Ovary (tissue), 7 donors: ENCODE measurements at regions not wholly inside any gene's neighbourhood (a gene's known extent, or its start where the extent isn't known, plus 50 kb on each side); places are given as distances from the start of the nearest gene placed in this dataset.

ENCODE experiments used
- DNase-seq, 5 donors: peaks; one replicate each; pipeline ENCODE4 v3.0.0-alpha.2; 2019 to 2020
- H3K27ac ChIP-seq, 2 donors: fragments of 200-600 bp; one replicate each; pipeline versions ENCODE4 v1.5.1 to v1.8.0; 2019 to 2022
- H3K27me3 ChIP-seq: fragments of 200-600 bp; one replicate; pipeline ENCODE4 v1.8.0; 2022
- H3K36me3 ChIP-seq: fragments of 200-600 bp; sonication (generic); one replicate; pipeline ENCODE4 v1.5.1; 2019
- H3K4me1 ChIP-seq: one replicate; pipeline ENCODE4 v1.8.1; 2013; ENCODE audit warnings: mild to moderate bottlenecking, moderate library complexity; ENCODE audit not compliant: insufficient read depth
- H3K4me3 ChIP-seq: fragments of 200-600 bp; sonication (generic); one replicate; pipeline ENCODE4 v1.5.1; 2017
- H3K9me3 ChIP-seq, 2 donors: fragments of 200-600 bp in 1 of 2; sonication (generic) in 1 of 2; one replicate each; pipeline versions ENCODE4 v1.5.1 to v1.8.1; 2013 to 2019; ENCODE audit warnings: mild to moderate bottlenecking in 1 of 2, moderate library complexity in 1 of 2
- EP300 ChIP-seq: sonication (generic); formaldehyde crosslinking; IDR thresholded peaks from one replicate; pipeline ENCODE4 v1.6.1; 2017; ENCODE audit warnings: antibody characterized with exemption
- POLR2A ChIP-seq: fragments of 450-650 bp; IDR thresholded peaks from one replicate; pipeline ENCODE4 v1.6.1; 2017; ENCODE audit warnings: antibody characterized with exemption, mild to moderate bottlenecking, moderate library complexity
- WGBS, 3 donors: extraction: QIAGEN DNeasy Blood & Tissue Kit in 1 of 3; methylation state at CpG; one replicate each; pipeline versions ENCODE4 v1.1.5 to v1.1.7; 2013 to 2017; 5-methylcytosine and 5-hydroxymethylcytosine counted together
- intact Hi-C, 4 donors: fragments of 100-400 bp; cut with DNase I; formaldehyde crosslinking; loops; one replicate each; pipeline versions ENCODE4 v1.11.0 to v1.15.1; 2022 to 2023
- TF ChIP-seq, protein P1 (sequence below), 3 donors: fragments of 450-650 bp in 2 of 3; fragments of 200-600 bp in 1 of 3; IDR thresholded peaks; one replicate each; pipeline versions ENCODE4 v1.5.1 to v1.8.0; 2016 to 2022; ENCODE audit warnings: antibody characterized with exemption in 3 of 3, mild to moderate bottlenecking in 1 of 3
- donor health status: DM: no; HTN: no; CAD: no; lungs with moderate emphysema.
- donor health status: DM: no; HTN: no; CAD: no.
- donor health status: Bipolar disorder and iron deficiency.
- donor health status: DM: no; HTN: no; CAD: no.
- donor health status: DM: yes; HTN: yes; CAD: no.

DNA sequence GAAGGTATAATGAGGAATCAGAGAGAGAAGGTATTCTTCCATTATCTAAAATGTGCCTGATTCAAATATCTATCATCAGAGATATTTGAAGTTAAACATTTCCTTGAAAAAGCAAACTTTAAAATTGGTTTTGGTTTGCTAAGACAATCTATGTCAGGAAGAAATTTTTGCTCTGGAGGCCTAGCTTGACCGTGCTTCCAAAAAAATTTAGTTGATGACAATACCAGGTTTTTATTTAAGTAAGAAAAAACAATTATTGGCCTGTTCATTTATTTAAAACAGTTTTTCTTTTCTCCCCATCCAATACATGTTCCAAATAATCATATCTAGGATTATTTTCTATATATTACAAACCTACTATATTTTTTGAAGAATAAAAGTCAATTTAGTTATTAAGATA lies 75.3 kb downstream of the OTOL1 start:
- intact Hi-C loops: no loop called here
- H3K27ac ChIP-seq: no peak overlapping the region
- H3K36me3 ChIP-seq: no peaks in the 10 kb centered on the region
- no peaks in the 10 kb centered on the region for H3K9me3 ChIP-seq
- DNase-seq: no peak
- TF ChIP-seq POLR2A (no peak), EP300 (no peak)
- TF ChIP-seq, protein P1, sequence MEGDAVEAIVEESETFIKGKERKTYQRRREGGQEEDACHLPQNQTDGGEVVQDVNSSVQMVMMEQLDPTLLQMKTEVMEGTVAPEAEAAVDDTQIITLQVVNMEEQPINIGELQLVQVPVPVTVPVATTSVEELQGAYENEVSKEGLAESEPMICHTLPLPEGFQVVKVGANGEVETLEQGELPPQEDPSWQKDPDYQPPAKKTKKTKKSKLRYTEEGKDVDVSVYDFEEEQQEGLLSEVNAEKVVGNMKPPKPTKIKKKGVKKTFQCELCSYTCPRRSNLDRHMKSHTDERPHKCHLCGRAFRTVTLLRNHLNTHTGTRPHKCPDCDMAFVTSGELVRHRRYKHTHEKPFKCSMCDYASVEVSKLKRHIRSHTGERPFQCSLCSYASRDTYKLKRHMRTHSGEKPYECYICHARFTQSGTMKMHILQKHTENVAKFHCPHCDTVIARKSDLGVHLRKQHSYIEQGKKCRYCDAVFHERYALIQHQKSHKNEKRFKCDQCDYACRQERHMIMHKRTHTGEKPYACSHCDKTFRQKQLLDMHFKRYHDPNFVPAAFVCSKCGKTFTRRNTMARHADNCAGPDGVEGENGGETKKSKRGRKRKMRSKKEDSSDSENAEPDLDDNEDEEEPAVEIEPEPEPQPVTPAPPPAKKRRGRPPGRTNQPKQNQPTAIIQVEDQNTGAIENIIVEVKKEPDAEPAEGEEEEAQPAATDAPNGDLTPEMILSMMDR (IDR thresholded peaks at IDR 0.05): no peak
- H3K27me3 ChIP-seq: no peaks in the 10 kb centered on the region
- H3K4me3 ChIP-seq: no peak overlapping the region
- WGBS, 3 donors: 90 to 99% (median 96%) methylated on average over 1 of the region's 1 CpG
- no peaks in the 10 kb centered on the region for H3K4me1 ChIP-seq

DNA sequence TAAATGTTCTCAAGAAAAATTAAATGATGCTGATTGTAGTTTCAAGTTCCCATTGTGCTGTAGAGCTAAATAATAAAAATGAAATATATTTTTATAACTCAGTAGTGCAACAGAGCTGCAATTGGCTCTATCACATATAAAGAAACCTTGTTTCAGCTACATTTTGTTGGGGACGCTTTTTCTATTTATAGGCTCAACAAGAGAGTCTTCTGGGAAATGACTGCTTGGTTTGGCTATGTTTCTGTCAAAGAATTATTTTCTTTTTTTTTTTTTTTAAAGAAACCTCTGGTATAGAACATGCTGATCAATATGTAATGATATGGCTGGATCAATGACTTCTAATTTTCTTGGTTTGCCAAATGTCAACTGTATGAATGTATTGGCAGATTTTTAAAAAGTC lies 76.5 kb downstream of the OTOL1 start:
- WGBS, 3 donors: 64 to 74% (median 65%) methylated on average over 1 of the region's 1 CpG
- H3K9me3 ChIP-seq: no peaks in the 10 kb centered on the region
- no peak overlapping the region for H3K27ac ChIP-seq
- intact Hi-C loops: no loop called here
- H3K36me3 ChIP-seq: no peaks in the 10 kb centered on the region
- no peak overlapping the region for H3K4me3 ChIP-seq
- no peaks in the 10 kb centered on the region for H3K4me1 ChIP-seq
- DNase-seq: no peak
- H3K27me3 ChIP-seq: no peaks in the 10 kb centered on the region
- TF ChIP-seq POLR2A (no peak), EP300 (no peak)
- TF ChIP-seq, protein P1 (IDR thresholded peaks at IDR 0.05): no peak

DNA sequence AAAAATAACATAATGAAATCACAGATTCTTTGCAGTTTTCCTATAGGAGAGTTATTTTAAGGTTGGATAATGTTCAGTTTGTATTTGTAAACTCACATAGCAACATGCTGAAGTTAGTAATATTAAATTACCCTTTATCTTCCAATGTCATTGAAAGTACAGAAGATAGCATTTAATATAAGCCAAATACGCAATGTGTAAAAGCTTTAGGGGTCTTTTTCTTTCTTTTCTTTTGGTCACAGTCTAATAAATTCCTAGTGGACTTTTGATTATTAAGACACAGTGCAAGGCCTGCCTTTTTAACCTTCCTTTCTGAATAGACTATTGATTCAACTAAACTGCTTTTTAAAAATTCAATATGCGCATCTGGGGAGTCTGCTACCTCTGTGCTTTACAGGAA lies 79.3 kb downstream of the OTOL1 start:
- intact Hi-C loops: no loop called here
- TF ChIP-seq, protein P1 (IDR thresholded peaks at IDR 0.05): no peak
- TF ChIP-seq EP300 (no peak), POLR2A (no peak)
- no peak for DNase-seq
- Histone ChIP-seq H3K27ac (no peak overlapping the region), H3K4me1 (no peaks in the 10 kb centered on the region), H3K27me3 (no peaks in the 10 kb centered on the region), H3K36me3 (no peaks in the 10 kb centered on the region), H3K9me3 (no peaks in the 10 kb centered on the region), H3K4me3 (no peak overlapping the region)
- WGBS, 3 donors: 91 to 95% (median 93%) methylated on average over 2 of the region's 2 CpGs

DNA sequence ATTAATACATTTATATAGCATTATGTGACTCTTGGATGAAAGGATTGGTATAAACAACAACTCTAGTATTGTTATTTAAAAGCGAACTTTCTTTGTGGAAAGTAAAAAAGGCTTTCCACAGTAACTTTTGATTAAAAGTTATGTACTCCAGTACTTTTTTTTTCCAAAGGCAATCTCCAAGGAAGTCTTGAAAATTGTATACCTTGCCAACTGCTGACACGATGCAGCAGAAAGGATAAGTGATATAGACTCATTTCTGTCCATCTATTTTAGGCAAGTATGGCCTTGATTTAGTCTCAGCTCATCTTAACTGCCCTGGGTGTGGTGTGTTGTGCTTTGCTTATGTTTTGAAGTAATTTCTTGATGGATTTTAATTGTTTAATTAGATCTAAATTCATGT lies 79.7 kb downstream of the OTOL1 start:
- Histone ChIP-seq H3K4me1 (no peaks in the 10 kb centered on the region), H3K27me3 (no peaks in the 10 kb centered on the region), H3K9me3 (no peaks in the 10 kb centered on the region), H3K4me3 (no peak overlapping the region), H3K36me3 (no peaks in the 10 kb centered on the region), H3K27ac (no peak overlapping the region)
- TF ChIP-seq, protein P1 (IDR thresholded peaks at IDR 0.05): no peak
- TF ChIP-seq POLR2A (no peak), EP300 (no peak)
- DNase-seq: no peak
- intact Hi-C loops: no loop called here
- 40 to 58% (median 52%) methylated on average over 2 of the region's 2 CpGs for WGBS, 3 donors
